Panc1 (cell line): ENCODE measurements at regions not wholly inside any gene's neighbourhood (a gene's known extent, or its start where the extent isn't known, plus 50 kb on each side); places are given as distances from the start of the nearest gene placed in this dataset.

Experiments
- ATAC-seq: fragments of 200-7000 bp; cut with Tn5 transposase; 2 replicates; pipeline ENCODE4 v1.9.1; 2020; ENCODE audit warnings: mild to moderate bottlenecking, moderate library complexity
- BruUV-seq: library from RNA; stranded (reverse); fragments of 400-500 nt; replicated peaks from 2 replicates; lab custom pipeline; 2021; lab: Mats Ljungman, UMichigan
- CTCF ChIA-PET: fragments of 300-600 bp; sonication (Branson Sonifier 250); formaldehyde crosslinking; loops from one replicate; lab custom pipeline; 2022; ENCODE audit warnings: antibody characterized with exemption; lab: Charles Lee
- POLR2A ChIA-PET: fragments of 300-600 bp; sonication (Branson Sonifier 250); formaldehyde crosslinking; loops from one replicate; lab custom pipeline; 2022; ENCODE audit warnings: antibody characterized with exemption; lab: Charles Lee
- DNase-seq: peaks from one replicate; pipeline ENCODE4 v3.0.0-alpha.2; 2010; ENCODE audit warnings: low read depth, low spot score
- H3K27ac ChIP-seq: 2 replicates; pipeline ENCODE4 v1.5.1; 2011; ENCODE audit warnings: mild to moderate bottlenecking, low read length, inconsistent platforms
- H3K27me3 ChIP-seq: fragments of 200-500 bp; sonication (Bioruptor generic); 2 replicates; pipeline ENCODE4 v1.6.0; 2014; ENCODE audit warnings: low read length, inconsistent platforms; ENCODE audit not compliant: control insufficient read depth, insufficient read depth
- H3K36me3 ChIP-seq: fragments of 200-500 bp; sonication (Bioruptor generic); 2 replicates; pipeline ENCODE4 v1.5.1; 2014; ENCODE audit warnings: inconsistent platforms, mild to moderate bottlenecking, low read length, moderate library complexity; ENCODE audit not compliant: control insufficient read depth, insufficient read depth
- H3K4me1 ChIP-seq: 2 replicates; pipeline ENCODE4 v1.5.1; 2011; ENCODE audit warnings: inconsistent platforms, mild to moderate bottlenecking, low read length, moderate library complexity; ENCODE audit not compliant: control insufficient read depth, insufficient read depth
- H3K4me3 ChIP-seq, 2 experiments: 2 replicates each; pipeline ENCODE4 v1.5.1; 2011 to 2012; ENCODE audit warnings: low read depth in 2 of 2, low read length in 2 of 2, mild to moderate bottlenecking in 2 of 2, inconsistent platforms in 1 of 2, moderate library complexity in 1 of 2
- H3K9me3 ChIP-seq: fragments of 200-500 bp; sonication (Bioruptor generic); 2 replicates; pipeline ENCODE4 v1.5.1; 2014; ENCODE audit warnings: low read depth, mild to moderate bottlenecking, inconsistent platforms, low read length, moderate library complexity; ENCODE audit not compliant: control insufficient read depth, insufficient read depth
- CTCF ChIP-seq: fragments of 450-650 bp; IDR thresholded peaks from 2 replicates; pipeline ENCODE4 v1.5.1; 2017; ENCODE audit warnings: mild to moderate bottlenecking
- POLR2AphosphoS5 ChIP-seq: IDR thresholded peaks from 2 replicates; pipeline ENCODE4 v1.6.1; 2012; ENCODE audit warnings: mild to moderate bottlenecking, low read depth, low read length, moderate library complexity
- REST ChIP-seq, 2 experiments: IDR thresholded peaks; 2 replicates each; pipeline ENCODE4 v1.6.1; 2011 to 2012; ENCODE audit warnings: low read depth in 2 of 2, control low read depth in 1 of 2, low read length in 1 of 2, mild to moderate bottlenecking in 1 of 2, moderate library complexity in 1 of 2; ENCODE audit not compliant: insufficient read depth in 1 of 2
- SIN3A ChIP-seq: IDR thresholded peaks from 2 replicates; pipeline ENCODE4 v1.6.1; 2012; ENCODE audit warnings: low read depth, mild to moderate bottlenecking, low read length, moderate library complexity, borderline replicate concordance; ENCODE audit not compliant: insufficient read depth
- TCF7L2 ChIP-seq: IDR thresholded peaks from 2 replicates; pipeline ENCODE4 v1.6.1; 2011; ENCODE audit warnings: mild to moderate bottlenecking, low read depth, low read length, inconsistent platforms
- in situ Hi-C: cut with HindIII; loops from 2 replicates; pipeline ENCODE4 v1.10.0; 2016; ENCODE audit warnings: low sequenced_read_pairs, low pct_unique_long_range_greater_than_20kb
- intact Hi-C: fragments of 100-400 bp; cut with micrococcal nuclease; formaldehyde crosslinking; loops from one replicate; pipeline ENCODE4 v1.10.0; 2022; ENCODE audit not compliant: unreplicated experiment

- intact Hi-C loops = no loop called here
- no peak for DNase-seq
- POLR2A ChIA-PET = no interaction called here
Measured at GRCh38 chr7:32360127-32360526, 130.1 kb downstream of the LSM5 start.

GRCh38 chr7:32357535-32358277 is 132.5 kb downstream of the LSM5 start:
- BruUV-seq = no TSS peak
- no peak overlapping the region for H3K27ac ChIP-seq
- POLR2A ChIA-PET = no interaction called here
- H3K4me3 ChIP-seq = no peak overlapping the region
- no peaks in the 10 kb centered on the region for H3K4me1 ChIP-seq
- H3K9me3 ChIP-seq = no peaks in the 10 kb centered on the region
- DNase-seq (no peak), ATAC-seq (peak; percentile 68; the same call in 1 of the 2 replicates)
- intact Hi-C loops (loop anchor here (2.0 kb wide), 1 partner anchor 147 kb away; no protein-coding TSS in a partner anchor), in situ Hi-C loops (no loop called here)
- H3K27me3 ChIP-seq = peaks cover 23% of the 10 kb centered on the region
- TF ChIP-seq CTCF (peak; percentile 30; the same call in 1 of the 2 replicates), POLR2AphosphoS5 (no peak)
- H3K36me3 ChIP-seq = no peaks in the 10 kb centered on the region
- CTCF ChIA-PET = no interaction called here

More at GRCh38 chr7:32360127-32360526, 130.1 kb downstream of the LSM5 start:
- H3K9me3 ChIP-seq = no peaks in the 10 kb centered on the region
- H3K27me3 ChIP-seq = peaks cover 25% of the 10 kb centered on the region
- no TSS peak for BruUV-seq
- H3K4me1 ChIP-seq = no peaks in the 10 kb centered on the region
- no peaks in the 10 kb centered on the region for H3K36me3 ChIP-seq
- no peak overlapping the region for H3K27ac ChIP-seq
- no peak overlapping the region for H3K4me3 ChIP-seq
- CTCF ChIA-PET = no interaction called here
- TF ChIP-seq POLR2AphosphoS5 (no peak), SIN3A (no peak), REST (IDR thresholded peaks at IDR 0.05; ENCODE audit: insufficient read depth in 1 of 2, low read depth in 2 of 2, low read length in 1 of 2) (no peak), CTCF (no peak), TCF7L2 (no peak)
- in situ Hi-C loops = no loop called here
- ATAC-seq = no peak
